RWPE1 (cell line): ENCODE measurements at regions not wholly inside any gene's neighbourhood (a gene's known extent, or its start where the extent isn't known, plus 50 kb on each side); places are given as distances from the start of the nearest gene placed in this dataset.
"Not testable (repeated sequence)": the region's sequence is repeated elsewhere in the genome, so short reads cannot be mapped to it uniquely, and the experiment has no call there.

Experiments
- CTCF ChIA-PET: fragments of 350-600 bp; sonication (Branson Sonifier 250); formaldehyde crosslinking; extraction: SDS; loops from one replicate; lab custom pipeline; 2021; lab: Yijun Ruan, JAX
- POLR2A ChIA-PET: fragments of 400-600 bp; formaldehyde crosslinking; extraction: SDS; loops from one replicate; lab custom pipeline; 2020; ENCODE audit warnings: antibody characterized with exemption; ENCODE audit not compliant: low non-redundant PET; lab: Yijun Ruan, JAX
- DNase-seq: peaks from one replicate; pipeline ENCODE4 v3.0.0; 2012; ENCODE audit warnings: low spot score
- H3K27ac ChIP-seq: fragments of 450-650 bp; 2 replicates; pipeline ENCODE4 v1.5.1; 2017
- TF ChIP-seq, protein P1 (sequence below): fragments of 450-650 bp; conservative IDR thresholded peaks from 2 replicates; pipeline ENCODE4 v1.5.1; 2017; ENCODE audit warnings: low read depth, mild to moderate bottlenecking

DNA sequence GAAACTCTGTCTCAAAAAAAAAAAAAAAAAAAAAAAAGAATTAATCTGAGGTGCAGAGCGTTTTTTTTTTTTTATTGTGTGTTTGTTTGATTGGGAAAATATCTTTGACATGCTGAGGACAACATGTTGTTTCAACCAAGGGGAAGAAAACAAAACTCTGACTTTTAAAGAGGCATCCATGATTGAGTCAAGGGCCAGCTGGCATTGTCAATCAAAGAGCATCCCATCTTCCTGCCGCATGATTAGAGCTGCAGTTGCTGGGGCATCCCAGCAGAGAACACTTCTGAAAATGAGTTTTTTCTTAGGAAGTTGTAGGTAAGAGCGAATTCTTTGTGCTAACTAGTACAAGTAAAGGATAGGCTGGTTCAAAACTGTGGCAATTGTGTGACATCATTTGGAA is 200.9 kb upstream of the DAAM1 start:
- TF ChIP-seq, protein P1, sequence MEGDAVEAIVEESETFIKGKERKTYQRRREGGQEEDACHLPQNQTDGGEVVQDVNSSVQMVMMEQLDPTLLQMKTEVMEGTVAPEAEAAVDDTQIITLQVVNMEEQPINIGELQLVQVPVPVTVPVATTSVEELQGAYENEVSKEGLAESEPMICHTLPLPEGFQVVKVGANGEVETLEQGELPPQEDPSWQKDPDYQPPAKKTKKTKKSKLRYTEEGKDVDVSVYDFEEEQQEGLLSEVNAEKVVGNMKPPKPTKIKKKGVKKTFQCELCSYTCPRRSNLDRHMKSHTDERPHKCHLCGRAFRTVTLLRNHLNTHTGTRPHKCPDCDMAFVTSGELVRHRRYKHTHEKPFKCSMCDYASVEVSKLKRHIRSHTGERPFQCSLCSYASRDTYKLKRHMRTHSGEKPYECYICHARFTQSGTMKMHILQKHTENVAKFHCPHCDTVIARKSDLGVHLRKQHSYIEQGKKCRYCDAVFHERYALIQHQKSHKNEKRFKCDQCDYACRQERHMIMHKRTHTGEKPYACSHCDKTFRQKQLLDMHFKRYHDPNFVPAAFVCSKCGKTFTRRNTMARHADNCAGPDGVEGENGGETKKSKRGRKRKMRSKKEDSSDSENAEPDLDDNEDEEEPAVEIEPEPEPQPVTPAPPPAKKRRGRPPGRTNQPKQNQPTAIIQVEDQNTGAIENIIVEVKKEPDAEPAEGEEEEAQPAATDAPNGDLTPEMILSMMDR = no peak
- ChIA-PET CTCF (no interaction called here), POLR2A (no interaction called here)
- no peak overlapping the region for H3K27ac ChIP-seq
- DNase-seq = no peak

DNA sequence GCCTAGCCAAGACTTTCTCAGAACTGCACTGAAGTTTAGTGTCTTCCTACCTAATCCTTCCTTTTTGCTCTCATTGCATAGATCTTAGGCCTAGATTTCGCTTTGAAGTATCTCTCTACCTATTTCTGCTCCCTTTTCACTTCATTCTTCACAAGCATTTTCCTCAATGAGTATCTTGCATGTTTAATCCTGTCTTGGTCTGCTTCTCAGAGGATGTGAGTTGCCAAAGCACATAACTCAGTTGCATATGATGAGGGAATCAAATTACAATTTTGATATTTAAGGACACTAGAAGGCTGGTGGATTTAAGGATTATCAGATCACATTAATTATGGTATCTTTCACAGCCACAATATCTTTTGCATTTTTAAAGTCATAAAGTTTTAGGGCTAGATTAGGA is 195.5 kb upstream of the DAAM1 start:
- POLR2A ChIA-PET = no interaction called here
- CTCF ChIA-PET = no interaction called here
- TF ChIP-seq, protein P1 = no peak
- no peak overlapping the region for H3K27ac ChIP-seq
- peak; percentile 5 for DNase-seq

DNA sequence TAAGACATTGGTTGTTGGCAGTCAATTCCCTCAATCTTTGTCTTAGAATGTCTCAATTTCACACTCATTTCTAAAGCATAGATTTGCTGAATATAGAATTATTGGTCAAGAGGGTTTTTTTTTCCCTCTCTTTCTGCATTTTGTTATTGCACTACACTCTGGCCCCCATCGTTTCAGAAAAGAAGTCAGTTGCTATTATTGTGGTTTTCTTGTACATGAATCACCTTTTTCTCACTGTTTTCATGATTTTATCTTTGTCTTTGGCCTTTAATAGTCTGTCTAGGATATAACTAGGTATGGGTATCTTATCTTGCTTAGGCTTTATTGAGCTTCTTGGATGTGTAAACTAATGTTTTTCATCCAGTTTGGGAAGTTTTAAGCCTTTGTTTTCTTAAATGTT is 194.3 kb upstream of the DAAM1 start:
- TF ChIP-seq, protein P1 = no peak
- POLR2A ChIA-PET = no interaction called here
- CTCF ChIA-PET = no interaction called here
- no peak overlapping the region for H3K27ac ChIP-seq
- no peak for DNase-seq

DNA sequence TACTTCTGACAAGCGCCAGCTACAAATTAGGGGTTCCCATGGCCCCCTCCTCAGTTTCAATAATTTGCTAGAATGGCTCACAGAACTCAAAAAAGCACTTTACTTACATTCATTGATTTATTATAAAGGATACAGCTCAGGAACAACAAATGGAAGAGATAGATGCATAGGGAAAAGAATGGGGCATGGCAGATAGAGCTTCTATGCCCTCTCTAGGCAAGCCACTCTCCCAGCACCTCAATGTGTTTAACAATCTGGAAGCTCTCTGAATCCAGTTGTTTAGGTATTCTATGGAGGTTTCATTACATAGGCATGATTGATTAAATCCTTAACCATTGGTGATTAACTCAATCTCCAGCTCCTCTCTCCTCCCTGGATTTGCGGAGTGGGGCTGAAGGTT is 184.5 kb upstream of the DAAM1 start:
- CTCF ChIA-PET = interaction anchor here (0.6 kb wide), 3 partner anchors 42 to 54 kb away, joined by 3 read pairs; no protein-coding TSS in a partner anchor
- no peak overlapping the region for H3K27ac ChIP-seq
- DNase-seq = no peak
- TF ChIP-seq, protein P1 = no peak
- POLR2A ChIA-PET = no interaction called here

DNA sequence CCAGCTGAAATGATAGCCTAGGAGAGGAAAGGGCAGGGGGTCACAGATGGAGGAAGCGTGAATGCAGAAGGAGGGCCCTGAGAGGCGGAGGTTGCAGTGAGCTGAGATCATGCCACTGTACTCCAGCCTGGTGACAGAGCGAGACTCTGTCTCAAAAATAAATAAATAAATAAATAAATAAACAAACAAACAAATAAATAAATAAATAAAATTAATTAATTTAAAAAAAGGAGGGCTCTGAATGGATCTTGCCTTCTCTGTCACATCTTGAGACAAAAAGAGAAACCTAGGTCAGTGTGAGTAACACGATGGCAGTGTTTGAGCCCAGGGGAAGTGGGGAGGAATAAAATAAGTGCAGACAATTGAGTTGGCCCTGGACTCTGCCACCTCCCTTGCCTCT is 182.3 kb upstream of the DAAM1 start:
- DNase-seq, POLR2A ChIA-PET, H3K27ac ChIP-seq: not testable (repeated sequence)
- CTCF ChIA-PET = interaction anchor here (0.5 kb wide), 1 partner anchor 343 kb away, joined by 3 read pairs; no protein-coding TSS in a partner anchor

DNA sequence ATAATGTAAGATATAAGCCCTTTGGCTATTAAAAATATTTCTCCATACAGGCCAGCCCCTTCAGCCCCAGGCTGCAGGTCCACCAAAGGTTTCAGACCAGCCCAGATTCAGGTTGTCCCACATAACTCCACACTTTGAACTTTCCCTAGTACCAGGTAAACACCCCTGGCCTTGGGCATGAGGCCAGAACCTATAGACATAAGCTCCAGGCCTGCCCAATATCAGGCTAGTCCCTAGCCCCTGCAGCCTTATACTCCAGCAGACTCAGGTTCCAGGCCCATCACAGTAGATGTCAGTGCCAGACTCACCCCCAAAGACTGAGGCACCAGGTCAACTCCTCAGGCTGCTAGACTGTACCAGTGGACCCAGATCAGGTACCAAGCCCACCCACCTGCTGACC is 178.5 kb upstream of the DAAM1 start:
- no peak for DNase-seq
- TF ChIP-seq, protein P1 = no peak
- no peak overlapping the region for H3K27ac ChIP-seq
- POLR2A ChIA-PET = no interaction called here
- CTCF ChIA-PET = interaction anchor here (0.7 kb wide), 1 partner anchor 93 kb away, joined by 3 read pairs; no protein-coding TSS in a partner anchor

DNA sequence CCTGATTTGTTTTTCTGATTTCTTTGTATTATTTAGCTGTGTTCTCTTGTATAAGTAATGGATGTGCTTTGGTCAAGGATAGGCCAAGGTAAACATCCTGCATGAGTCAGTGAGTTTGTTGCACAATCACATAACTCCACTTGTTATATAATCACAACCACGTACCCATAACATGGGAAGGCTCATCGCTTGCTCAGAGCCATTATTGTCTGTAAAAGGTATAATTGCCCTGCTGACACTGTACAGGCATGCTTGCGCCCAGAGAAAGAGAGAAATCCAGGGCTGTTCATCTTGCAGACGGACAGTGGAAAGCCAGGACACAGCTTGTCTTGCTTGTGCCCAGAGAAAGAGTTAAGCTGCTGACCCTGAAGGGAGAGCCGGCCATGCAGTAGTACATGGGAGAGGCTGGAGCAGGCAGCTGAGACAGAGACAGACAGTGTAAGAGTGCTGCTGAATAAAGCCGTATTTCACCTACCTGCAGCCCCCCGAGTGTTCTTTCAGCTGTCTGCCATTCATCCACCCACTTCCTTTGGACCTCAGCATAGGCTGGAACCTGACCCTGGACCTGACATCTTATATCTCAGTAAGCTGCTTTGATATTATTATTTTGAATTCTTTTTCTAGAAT is 174.7 kb upstream of the DAAM1 start:
- ChIA-PET POLR2A (no interaction called here), CTCF (interaction anchor here (0.7 to 0.9 kb wide), 2 partner anchors 24 to 375 kb away, joined by 3 to 4 read pairs; no protein-coding TSS in a partner anchor)
- no peak overlapping the region for H3K27ac ChIP-seq
- TF ChIP-seq, protein P1 = no peak
- no peak for DNase-seq
